ENCODE measurements at regions not wholly inside any gene's neighbourhood (a gene's known extent, or its start where the extent isn't known, plus 50 kb on each side); places are given as distances from the start of the nearest gene placed in this dataset.
"Not testable (repeated sequence)": the region's sequence is repeated elsewhere in the genome, so short reads cannot be mapped to it uniquely, and the experiment has no call there.

DNA sequence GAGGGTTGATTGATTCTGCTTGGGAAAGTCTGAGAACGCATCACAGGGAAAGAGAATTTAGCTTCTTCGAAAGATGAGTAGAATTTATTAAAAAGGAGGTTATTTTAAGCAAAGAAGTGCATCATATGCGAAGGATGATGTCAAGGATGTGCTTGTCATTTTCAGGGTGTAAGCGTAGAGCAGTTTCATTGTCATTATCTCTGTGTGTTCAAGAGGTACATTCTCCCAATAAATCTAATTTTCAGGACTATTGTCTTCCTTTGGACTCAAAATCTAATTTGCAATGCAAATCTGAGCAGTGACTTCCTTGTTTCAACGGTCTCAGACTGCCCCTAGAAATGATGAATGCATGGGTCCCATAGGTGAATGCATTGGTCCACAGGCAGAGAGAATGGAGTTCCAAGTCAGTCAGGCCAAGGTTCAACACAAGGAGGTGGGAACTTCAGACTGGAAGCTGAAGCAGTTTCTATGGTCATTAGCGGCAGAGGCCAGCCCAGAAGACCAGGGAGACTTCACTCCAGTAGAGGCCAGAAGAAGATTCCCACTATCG is 99.8 kb downstream of the CDC42EP3 start:
- ATAC-seq: no peak

DNA sequence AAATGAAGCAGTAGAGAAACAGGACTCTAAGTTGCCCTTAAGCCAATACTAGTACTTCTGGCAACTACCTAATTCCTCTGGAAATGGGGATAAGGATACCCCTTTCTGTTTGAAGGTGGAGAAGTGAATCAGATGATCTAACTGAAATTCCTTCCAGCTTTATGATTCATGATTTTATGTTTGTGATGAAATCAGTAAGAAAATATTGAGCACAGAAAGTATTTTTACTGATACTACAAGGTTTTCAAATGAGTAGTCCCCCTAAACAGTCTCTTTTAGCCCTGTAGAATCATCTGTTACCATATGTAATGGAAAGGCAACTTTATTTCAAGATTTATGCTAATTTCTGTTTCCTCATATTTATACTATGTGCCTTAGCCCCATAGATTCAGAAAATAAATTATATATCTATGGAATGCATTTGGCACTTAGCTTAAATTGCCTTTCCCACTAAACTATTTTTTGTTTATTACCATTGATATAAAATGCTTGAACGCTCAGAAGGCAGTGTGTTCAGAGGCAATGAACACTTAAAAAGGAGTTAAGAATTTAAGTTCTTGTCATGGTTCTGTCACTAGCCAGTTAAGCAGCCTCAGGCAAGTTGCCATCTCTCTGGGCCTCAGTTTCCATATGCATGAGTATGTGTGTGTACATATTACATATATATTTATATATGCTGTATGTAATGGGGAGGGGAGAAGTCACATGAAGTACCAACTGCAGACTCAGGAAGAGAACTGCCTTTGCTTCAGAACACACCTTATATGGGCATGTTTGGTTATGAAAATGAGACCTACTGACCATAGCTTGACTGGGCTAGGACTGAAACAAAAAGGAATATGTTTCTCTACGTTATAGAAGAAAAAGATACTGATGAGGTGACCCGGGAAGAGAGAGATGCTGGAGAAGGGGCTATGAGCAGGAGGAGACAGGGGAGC is 97.7 kb downstream of the CDC42EP3 start:
- peaks cover 20% of the 10 kb centered on the region for H3K4me1 Mint-ChIP-seq (ENCODE audit: low read depth)
- no peak for ATAC-seq
- CTCF ChIA-PET: interaction anchor here (0.8 to 1.3 kb wide), 2 partner anchors 9 to 16 kb away, joined by 3 read pairs; no protein-coding TSS in a partner anchor
- H3K27me3 Mint-ChIP-seq: no peaks in the 10 kb centered on the region
- intact Hi-C loops (cut with micrococcal nuclease): no loop called here
- H3K36me3 Mint-ChIP-seq (ENCODE audit: low read depth): no peaks in the 10 kb centered on the region
- H3K4me3 Mint-ChIP-seq: no peak overlapping the region
- H3K9me3 Mint-ChIP-seq: peaks cover 4% of the 10 kb centered on the region
- no peak for DNase-seq
- no peak overlapping the region for H3K27ac Mint-ChIP-seq
- POLR2A ChIA-PET: interaction anchor here (0.6 to 1.4 kb wide), 3 partner anchors 10 to 49 kb away, joined by 3 to 4 read pairs (median 3); no protein-coding TSS in a partner anchor
- no peak for TF ChIP-seq CTCF (IDR thresholded peaks at IDR 0.05)

More for the DNA sequence above, 99.8 kb downstream of the CDC42EP3 start:
- intact Hi-C loops (cut with micrococcal nuclease): no loop called here
- Mint-ChIP-seq H3K27me3 (no peaks in the 10 kb centered on the region), H3K4me1 (ENCODE audit: low read depth) (peaks cover 34% of the 10 kb centered on the region), H3K4me3 (no peak overlapping the region), H3K9me3 (peaks cover 4% of the 10 kb centered on the region), H3K36me3 (ENCODE audit: low read depth) (no peaks in the 10 kb centered on the region), H3K27ac (no peak overlapping the region)
- DNase-seq: no peak
- no peak for TF ChIP-seq CTCF (IDR thresholded peaks at IDR 0.05)
- ChIA-PET CTCF (no interaction called here), POLR2A (interaction anchor here (0.8 kb wide), 1 partner anchor 13 kb away, joined by 3 read pairs; no protein-coding TSS in a partner anchor)

GRCh38 chr2:37575780-37576179 is 95.7 kb downstream of the CDC42EP3 start:
- CTCF ChIA-PET: interaction anchor here (1.2 kb wide), 1 partner anchor 9 kb away, joined by 3 read pairs; no protein-coding TSS in a partner anchor
- H3K9me3 Mint-ChIP-seq: peaks cover 13% of the 10 kb centered on the region
- no peaks in the 10 kb centered on the region for H3K27me3 Mint-ChIP-seq
- H3K4me3 Mint-ChIP-seq: no peak overlapping the region
- POLR2A ChIA-PET: no interaction called here
- H3K4me1 Mint-ChIP-seq (ENCODE audit: low read depth): peaks cover 12% of the 10 kb centered on the region
- H3K27ac Mint-ChIP-seq: no peak overlapping the region
- peaks cover 2% of the 10 kb centered on the region for H3K36me3 Mint-ChIP-seq (ENCODE audit: low read depth)
- intact Hi-C loops (cut with micrococcal nuclease): no loop called here
- DNase-seq (no peak), ATAC-seq (no peak)
- TF ChIP-seq CTCF (IDR thresholded peaks at IDR 0.05): no peak

GRCh38 chr2:37576194-37576593 is 95.2 kb downstream of the CDC42EP3 start:
- CTCF ChIA-PET: interaction anchor here (1.2 kb wide), 1 partner anchor 9 kb away, joined by 3 read pairs; no protein-coding TSS in a partner anchor
- H3K36me3 Mint-ChIP-seq (ENCODE audit: low read depth): not testable (repeated sequence)

GRCh38 chr2:37576831-37577230 is 94.6 kb downstream of the CDC42EP3 start:
- TF ChIP-seq CTCF (IDR thresholded peaks at IDR 0.05): no peak
- intact Hi-C loops (cut with micrococcal nuclease): no loop called here
- POLR2A ChIA-PET: no interaction called here
- Mint-ChIP-seq H3K36me3 (ENCODE audit: low read depth) (peaks cover 2% of the 10 kb centered on the region), H3K27me3 (no peaks in the 10 kb centered on the region), H3K4me1 (ENCODE audit: low read depth) (peaks cover 17% of the 10 kb centered on the region), H3K9me3 (peaks cover 13% of the 10 kb centered on the region), H3K4me3 (no peak overlapping the region), H3K27ac (no peak overlapping the region)
- no peak for ATAC-seq
- CTCF ChIA-PET: interaction anchor here (1.2 kb wide), 1 partner anchor 10 kb away, joined by 3 read pairs; no protein-coding TSS in a partner anchor
- DNase-seq: no peak

More at GRCh38 chr2:37576194-37576593, 95.2 kb downstream of the CDC42EP3 start:
- H3K27ac Mint-ChIP-seq; POLR2A ChIA-PET; DNase-seq; H3K27me3 Mint-ChIP-seq; ATAC-seq; intact Hi-C loops (cut with micrococcal nuclease); H3K4me3 Mint-ChIP-seq: not testable (repeated sequence)
- H3K4me1 Mint-ChIP-seq (ENCODE audit: low read depth): peaks cover 12% of the 10 kb centered on the region
- H3K9me3 Mint-ChIP-seq: peaks cover 13% of the 10 kb centered on the region
